ENCODE measurements at regions not wholly inside any gene's neighbourhood (a gene's known extent, or its start where the extent isn't known, plus 50 kb on each side); places are given as distances from the start of the nearest gene placed in this dataset.

DNA sequence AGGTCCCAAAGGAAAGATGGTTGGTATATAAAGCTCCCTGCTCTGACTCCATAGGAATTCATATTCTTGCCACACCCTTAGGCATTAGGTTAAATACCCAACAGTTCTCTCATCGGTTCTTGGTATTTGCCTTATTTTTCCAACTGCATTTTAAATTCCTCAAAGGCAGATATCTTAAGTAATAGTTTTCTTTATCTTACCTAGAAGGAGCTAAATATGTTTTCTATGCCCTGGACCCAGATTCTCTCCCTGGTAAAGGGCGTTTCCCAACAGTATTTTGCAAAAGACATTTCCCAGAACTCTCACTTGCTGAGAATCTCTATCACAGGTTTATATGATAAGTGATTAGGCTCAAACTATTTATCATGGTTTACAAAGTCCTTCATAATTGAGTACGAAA lies 158.6 kb upstream of the BDNF start:
- Histone ChIP-seq H3K27ac (ENCODE audit: low read depth, low read length) (no peak overlapping the region), H3K36me3 (ENCODE audit: control insufficient read depth in 2 of 4, insufficient read depth in 4 of 4, low read length in 3 of 4) (no peaks in the 10 kb centered on the region), H3K4me1 (replicated peaks in 1 of 4; ENCODE audit: control insufficient read depth in 3 of 4, insufficient read depth in 4 of 4, low read length in 3 of 4) (no peaks in the 10 kb centered on the region), H3K27me3 (replicated peaks in 1 of 4; ENCODE audit: control insufficient read depth in 3 of 4, extremely low read depth in 1 of 4, insufficient read depth in 3 of 4, low read length in 3 of 4) (no peaks in the 10 kb centered on the region), H3K79me1 (ENCODE audit: low read depth, low read length) (no peaks in the 10 kb centered on the region), H3K9ac (replicated peaks in 1 of 4; ENCODE audit: extremely low read depth in 1 of 4, low read depth in 3 of 4, low read length in 3 of 4) (no peak overlapping the region), H3K56ac (replicated peaks; ENCODE audit: insufficient read length, low read depth, low read length) (no peak overlapping the region), H2BK15ac (ENCODE audit: low read length) (no peak overlapping the region), H3K4me3 (ENCODE audit: extremely low read depth in 1 of 4, insufficient read depth in 2 of 4, low read depth in 3 of 4, low read length in 4 of 4) (no peak overlapping the region), H3K79me2 (ENCODE audit: control insufficient read depth in 1 of 2, insufficient read depth in 2 of 2, low read length in 2 of 2) (no peaks in the 10 kb centered on the region), H4K5ac (ENCODE audit: insufficient read length, low read depth, low read length) (no peak overlapping the region), H3K18ac (ENCODE audit: extremely low read depth, low read length) (no peak overlapping the region), H3K9me3 (ENCODE audit: insufficient read depth in 2 of 2, low read depth in 1 of 2, low read length in 1 of 2) (no peaks in the 10 kb centered on the region), H3K4ac (replicated peaks; ENCODE audit: insufficient read length, low read depth, low read length) (no peak overlapping the region), H4K91ac (replicated peaks; ENCODE audit: insufficient read length, low read length) (no peak overlapping the region), H2BK12ac (ENCODE audit: low read depth, low read length) (no peak overlapping the region), H4K20me1 (replicated peaks in 1 of 2; ENCODE audit: control insufficient read depth in 1 of 2, insufficient read depth in 2 of 2, low read length in 2 of 2) (no peaks in the 10 kb centered on the region), H3K23ac (ENCODE audit: insufficient read length) (no peak overlapping the region), H3K4me2 (ENCODE audit: insufficient read depth in 1 of 2, low read depth in 2 of 2, low read length in 2 of 2) (no peak overlapping the region), H3K23me2 (ENCODE audit: low read depth, low read length) (no peaks in the 10 kb centered on the region; the same call in 1 of the 2 replicates), H3K14ac (ENCODE audit: insufficient read length) (no peak overlapping the region), H2BK5ac (ENCODE audit: low read depth, low read length) (no peak overlapping the region), H2BK120ac (replicated peaks; ENCODE audit: low read depth, low read length) (no peak overlapping the region), H2AK5ac (ENCODE audit: low read depth, low read length) (no peak overlapping the region), H2BK20ac (ENCODE audit: low read length) (no peak overlapping the region), H2AFZ (ENCODE audit: low read length) (no peak overlapping the region), H4K8ac (ENCODE audit: extremely low read depth, insufficient read depth, low read length) (no peak overlapping the region)
- 86% methylated on average over 3 of the region's 3 CpGs; no CpG with 5 or more reads in 1 of the 2 experiments for WGBS, 2 experiments (ENCODE audit: extremely low coverage in 1 of 2, insufficient coverage in 1 of 2, insufficient read length in 1 of 2, insufficient replicate concordance in 2 of 2, low coverage in 1 of 2, low lambda C conversion rate in 2 of 2, missing lambda C conversion rate in 1 of 2)
- FAIRE-seq = no peak
- DNase-seq (ENCODE audit: low read depth in 1 of 2, low spot score in 2 of 2) = no peak
- ChIA-PET POLR2A (ENCODE audit: partially characterized antibody) (interaction anchor here (0.9 kb wide), 1 partner anchor 9 kb away, joined by 4 read pairs; no protein-coding TSS in a partner anchor), CTCF (ENCODE audit: partially characterized antibody) (interaction anchor here (0.7 to 3.5 kb wide), 5 partner anchors 13 to 160 kb away, joined by 3 to 18 read pairs (median 5); no protein-coding TSS in a partner anchor)
- TF ChIP-seq TEAD4 (IDR thresholded peaks at IDR 0.05; ENCODE audit: low read depth, low read length) (no peak), PHF8 (conservative IDR thresholded peaks at IDR 0.05; ENCODE audit: low read depth, low read length) (no peak), SIN3A (conservative IDR thresholded peaks at IDR 0.05 in 1 of 2, IDR thresholded peaks at IDR 0.05 in 1 of 2; ENCODE audit: low read depth in 1 of 2, low read length in 2 of 2) (no peak), SP4 (IDR thresholded peaks at IDR 0.05; ENCODE audit: low read length) (no peak), BACH1 (IDR thresholded peaks at IDR 0.05; ENCODE audit: low read length) (no peak), TAF1 (IDR thresholded peaks at IDR 0.05; ENCODE audit: low read depth, low read length) (no peak), RFX5 (IDR thresholded peaks at IDR 0.05; ENCODE audit: borderline replicate concordance, low read depth, low read length) (no peak), JUND (IDR thresholded peaks at IDR 0.05; ENCODE audit: low read length) (no peak), HDAC2 (IDR thresholded peaks at IDR 0.05; ENCODE audit: borderline replicate concordance in 1 of 2, low read depth in 2 of 2, low read length in 2 of 2) (no peak), CHD2 (IDR thresholded peaks at IDR 0.05; ENCODE audit: low read length) (no peak), POU5F1 (IDR thresholded peaks at IDR 0.05; ENCODE audit: low read depth, low read length) (no peak), FOSL1 (IDR thresholded peaks at IDR 0.05; ENCODE audit: insufficient read depth, low read depth, low read length) (no peak), RNF2 (IDR thresholded peaks at IDR 0.05; ENCODE audit: borderline replicate concordance, low read depth, low read length, missing control alignments, poor library complexity, severe bottlenecking) (no peak)
